GM23248 (cell line): ENCODE measurements at regions not wholly inside any gene's neighbourhood (a gene's known extent, or its start where the extent isn't known, plus 50 kb on each side); places are given as distances from the start of the nearest gene placed in this dataset.
A peak's percentile ranks its signal among the peaks of the same experiment; 100 is the strongest.

Experiments
- DNase-seq: peaks from one replicate; pipeline ENCODE4 v3.0.0-alpha.2; 2015
- H2AFZ ChIP-seq: fragments of 200-600 bp; sonication (generic); 2 replicates; pipeline ENCODE4 v1.6.1; 2016; ENCODE audit warnings: antibody characterized with exemption
- H3F3A ChIP-seq: fragments of 200-600 bp; sonication (generic); 2 replicates; pipeline ENCODE4 v1.6.1; 2016; ENCODE audit warnings: mild to moderate bottlenecking, antibody characterized with exemption, mixed run types; ENCODE audit not compliant: insufficient read depth
- H3K27ac ChIP-seq: fragments of 200-600 bp; sonication (generic); 2 replicates; pipeline ENCODE4 v1.5.1; 2016; ENCODE audit warnings: mild to moderate bottlenecking
- H3K27me3 ChIP-seq: fragments of 200-600 bp; sonication (generic); replicated peaks from 2 replicates; pipeline ENCODE4 v1.6.1; 2016; ENCODE audit warnings: mild to moderate bottlenecking; ENCODE audit not compliant: insufficient read depth
- H3K36me3 ChIP-seq: fragments of 200-600 bp; sonication (generic); 2 replicates; pipeline ENCODE4 v1.6.1; 2016; ENCODE audit warnings: low read depth, mild to moderate bottlenecking
- H3K4me1 ChIP-seq: fragments of 200-600 bp; sonication (generic); 2 replicates; pipeline ENCODE4 v1.6.1; 2016; ENCODE audit warnings: mild to moderate bottlenecking; ENCODE audit not compliant: insufficient read depth
- H3K4me2 ChIP-seq: fragments of 200-600 bp; sonication (generic); one replicate; pipeline ENCODE4 v1.6.1; 2016; ENCODE audit warnings: mild to moderate bottlenecking; ENCODE audit not compliant: unreplicated experiment
- H3K4me3 ChIP-seq: fragments of 200-600 bp; sonication (generic); 2 replicates; pipeline ENCODE4 v1.5.1; 2016; ENCODE audit warnings: mild to moderate bottlenecking
- H3K79me2 ChIP-seq: fragments of 200-600 bp; sonication (generic); 2 replicates; pipeline ENCODE4 v1.6.1; 2016; ENCODE audit warnings: mild to moderate bottlenecking; ENCODE audit not compliant: insufficient read depth
- H3K9ac ChIP-seq: fragments of 200-600 bp; sonication (generic); 2 replicates; pipeline ENCODE4 v1.6.1; 2016; ENCODE audit warnings: mild to moderate bottlenecking
- H3K9me2 ChIP-seq: fragments of 200-600 bp; sonication (generic); 2 replicates; pipeline ENCODE4 v1.6.1; 2016; ENCODE audit warnings: mixed run types, mild to moderate bottlenecking, moderate library complexity; ENCODE audit not compliant: insufficient read depth
- H3K9me3 ChIP-seq: fragments of 200-600 bp; sonication (generic); one replicate; pipeline ENCODE4 v1.6.1; 2017; ENCODE audit warnings: low read depth
- H4K20me1 ChIP-seq: fragments of 200-600 bp; sonication (generic); 2 replicates; pipeline ENCODE4 v1.6.0; 2016; ENCODE audit not compliant: insufficient read depth
- EZH2 ChIP-seq: fragments of 200-600 bp; sonication (generic); IDR thresholded peaks from 2 replicates; pipeline ENCODE4 v1.6.1; 2018; ENCODE audit warnings: antibody characterized with exemption, mild to moderate bottlenecking; ENCODE audit not compliant: insufficient read depth, poor library complexity, severe bottlenecking
- EZH2phosphoT487 ChIP-seq: fragments of 200-600 bp; sonication (generic); IDR thresholded peaks from 2 replicates; pipeline ENCODE4 v1.6.1; 2018; ENCODE audit warnings: antibody characterized with exemption, moderate library complexity, mild to moderate bottlenecking, low read depth; ENCODE audit not compliant: insufficient read depth
- WGBS, 2 experiments: methylation state at CpG; one replicate each; pipeline ENCODE4 v1.1.6; 2015 to 2017; ENCODE audit warnings: low lambda C conversion rate in 2 of 2, low coverage in 1 of 2; ENCODE audit errors: missing lambda C conversion rate in 2 of 2; 5-methylcytosine and 5-hydroxymethylcytosine counted together
- in situ Hi-C: fragments of 300-500 bp; cut with MboI; formaldehyde crosslinking; loops from 2 replicates; pipeline ENCODE4 v1.15.0; 2020

DNA sequence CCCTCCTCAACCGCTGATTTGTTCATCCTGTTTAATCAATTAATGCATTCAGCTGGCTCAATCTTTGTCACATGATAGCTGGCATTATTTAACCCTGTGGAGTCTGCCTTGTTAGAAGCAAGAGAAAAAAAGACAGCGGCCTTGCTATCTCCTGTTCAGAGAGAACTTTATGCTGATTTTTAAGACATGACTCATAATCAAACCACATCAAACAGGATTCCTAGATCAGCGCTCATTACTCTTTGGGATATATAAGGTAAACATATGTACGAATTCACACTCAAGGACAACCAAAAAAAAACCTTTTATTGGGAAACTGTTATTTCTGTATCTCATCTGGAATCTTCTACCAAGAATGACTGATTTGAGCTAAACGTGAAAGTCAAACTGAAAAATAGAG lies 195.1 kb downstream of the C1D start:
- no peaks in the 10 kb centered on the region for H3K36me3 ChIP-seq
- peak; percentile 42 for DNase-seq
- in situ Hi-C loops: no loop called here
- no peaks in the 10 kb centered on the region for H3K9me2 ChIP-seq
- H3K4me1 ChIP-seq: peaks cover 36% of the 10 kb centered on the region
- WGBS, 2 experiments: 21 to 27% methylated on average over 5 of the region's 5 CpGs
- H2AFZ ChIP-seq: no peak overlapping the region
- H3K4me2 ChIP-seq: peak overlapping the region; percentile 29
- no peaks in the 10 kb centered on the region for H3K79me2 ChIP-seq
- H3K9me3 ChIP-seq: no peaks in the 10 kb centered on the region
- no peak overlapping the region for H3K4me3 ChIP-seq
- no peak for TF ChIP-seq EZH2phosphoT487
- no peak for TF ChIP-seq EZH2
- H3K27me3 ChIP-seq: no peaks in the 10 kb centered on the region
- no peak overlapping the region for H3K27ac ChIP-seq
- no peaks in the 10 kb centered on the region for H4K20me1 ChIP-seq
- H3K9ac ChIP-seq: no peak overlapping the region
- H3F3A ChIP-seq: peaks cover 35% of the 10 kb centered on the region

DNA sequence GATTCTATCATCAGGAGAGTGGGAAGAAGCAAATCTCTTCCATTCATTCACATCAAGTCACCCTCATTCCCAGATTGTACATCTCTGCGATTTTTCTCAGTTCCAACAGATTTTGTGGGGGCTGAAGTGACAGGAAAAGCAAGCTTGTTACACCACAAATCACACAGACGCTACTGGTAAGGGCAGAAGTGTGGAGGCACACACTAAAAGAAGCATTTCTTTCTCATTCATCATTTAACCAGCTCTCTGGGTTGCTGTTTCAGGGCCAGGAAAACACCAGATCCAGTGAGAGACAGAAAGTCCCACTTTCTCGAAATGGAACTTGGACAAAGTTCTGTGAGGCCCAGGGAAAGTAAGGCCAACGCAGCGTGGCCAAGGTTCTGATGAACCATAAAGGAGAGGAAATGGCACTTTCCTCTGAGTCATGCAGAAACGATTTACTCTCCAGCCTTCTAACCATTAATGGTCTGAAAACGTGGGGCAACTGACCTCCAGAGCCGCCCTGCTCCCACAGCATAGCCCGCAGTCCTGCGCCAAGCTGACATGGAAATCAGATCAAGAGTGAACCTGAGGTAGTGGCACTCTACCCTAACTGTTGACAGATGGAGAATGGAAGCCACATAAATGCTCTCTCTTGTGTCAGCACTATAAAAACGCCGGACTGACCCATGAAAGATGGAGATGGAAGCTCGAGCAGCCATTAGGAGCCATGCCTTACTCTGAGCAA lies 191.0 kb downstream of the C1D start:
- H3K79me2 ChIP-seq: no peaks in the 10 kb centered on the region
- peaks cover 32% of the 10 kb centered on the region for H3F3A ChIP-seq
- H3K4me2 ChIP-seq: peak overlapping the region; percentile 67
- H3K27me3 ChIP-seq: no peaks in the 10 kb centered on the region
- peaks cover 52% of the 10 kb centered on the region for H3K4me1 ChIP-seq
- TF ChIP-seq EZH2: no peak
- TF ChIP-seq EZH2phosphoT487: 0 out of 2 replicates have a peak, but pooled peaks have one; percentile 41
- H4K20me1 ChIP-seq: no peaks in the 10 kb centered on the region
- no peaks in the 10 kb centered on the region for H3K9me2 ChIP-seq
- no peaks in the 10 kb centered on the region for H3K9me3 ChIP-seq
- H2AFZ ChIP-seq: peak overlapping the region; percentile 55
- peak; percentile 87 for DNase-seq
- peak overlapping the region; percentile 22 for H3K4me3 ChIP-seq
- no peaks in the 10 kb centered on the region for H3K36me3 ChIP-seq
- H3K9ac ChIP-seq: peak overlapping the region; percentile 35
- 36% methylated on average over 13 of the region's 13 CpGs for WGBS, 2 experiments
- in situ Hi-C loops: no loop called here
- H3K27ac ChIP-seq: peak overlapping the region; percentile 65

- Histone ChIP-seq H2AFZ (peak overlapping the region; percentile 55), H3K27me3 (no peaks in the 10 kb centered on the region), H3K36me3 (no peaks in the 10 kb centered on the region), H3K79me2 (no peaks in the 10 kb centered on the region), H3K9me3 (no peaks in the 10 kb centered on the region), H3K4me2 (peak overlapping the region; percentile 67), H3F3A (peaks cover 32% of the 10 kb centered on the region), H3K4me3 (peak overlapping the region; percentile 22; the same call in 1 of the 2 replicates), H3K27ac (peak overlapping the region; percentile 65), H3K9me2 (no peaks in the 10 kb centered on the region), H3K4me1 (peaks cover 49% of the 10 kb centered on the region), H3K9ac (peak overlapping the region; percentile 35; the same call in 1 of the 2 replicates), H4K20me1 (no peaks in the 10 kb centered on the region)
- WGBS, 2 experiments: 93 to 98% methylated on average over 2 of the region's 2 CpGs
- DNase-seq: peak; percentile 15
- in situ Hi-C loops: no loop called here
- TF ChIP-seq EZH2: no peak
- no peak for TF ChIP-seq EZH2phosphoT487
These were observed 190.3 kb downstream of the C1D start for GRCh38 chr2:67872481-67872880.

- peaks cover 32% of the 10 kb centered on the region for H3F3A ChIP-seq
- 96 to 98% methylated on average over 3 of the region's 3 CpGs for WGBS, 2 experiments
- H3K4me3 ChIP-seq: no peak overlapping the region
- peaks cover 40% of the 10 kb centered on the region for H3K4me1 ChIP-seq
- no peak for DNase-seq
- no peaks in the 10 kb centered on the region for H3K79me2 ChIP-seq
- no peak overlapping the region for H3K4me2 ChIP-seq
- no peaks in the 10 kb centered on the region for H4K20me1 ChIP-seq
- no peak overlapping the region for H3K27ac ChIP-seq
- H3K36me3 ChIP-seq: no peaks in the 10 kb centered on the region
- no peaks in the 10 kb centered on the region for H3K9me2 ChIP-seq
- no peak overlapping the region for H2AFZ ChIP-seq
- H3K9me3 ChIP-seq: no peaks in the 10 kb centered on the region
- in situ Hi-C loops: no loop called here
- no peaks in the 10 kb centered on the region for H3K27me3 ChIP-seq
- no peak overlapping the region for H3K9ac ChIP-seq
- no peak for TF ChIP-seq EZH2phosphoT487
- TF ChIP-seq EZH2: no peak
These were observed 188.9 kb downstream of the C1D start for GRCh38 chr2:67873916-67874315.
